ENCODE measurements at regions not wholly inside any gene's neighbourhood (a gene's known extent, or its start where the extent isn't known, plus 50 kb on each side); places are given as distances from the start of the nearest gene placed in this dataset.

- peak; percentile 39 to 51 for DNase-seq
Observed at GRCh38 chr1:184919892-184920291, 54.4 kb downstream of the NIBAN1 start.

GRCh38 chr1:184915463-184916090 is 58.7 kb downstream of the NIBAN1 start:
- DNase-seq, result no peak

- DNase-seq, result no peak
Observed at GRCh38 chr1:184914149-184914548, 60.2 kb downstream of the NIBAN1 start.

- DNase-seq, result no peak
Observed at GRCh38 chr1:184912392-184912791, 61.9 kb downstream of the NIBAN1 start.

GRCh38 chr1:184911830-184912229 is 62.5 kb downstream of the NIBAN1 start:
- no peak for DNase-seq

GRCh38 chr1:184911103-184911745 is 63.1 kb downstream of the NIBAN1 start:
- no peak for DNase-seq

- DNase-seq, result no peak
Observed at GRCh38 chr1:184910691-184911091, 63.6 kb downstream of the NIBAN1 start.

GRCh38 chr1:184910005-184910404 is 64.3 kb downstream of the NIBAN1 start:
- DNase-seq, result no peak

GRCh38 chr1:184909019-184909418 is 65.3 kb downstream of the NIBAN1 start:
- DNase-seq, result no peak

GRCh38 chr1:184908506-184908905 is 65.8 kb downstream of the NIBAN1 start:
- DNase-seq, result no peak

- no peak for DNase-seq
Observed at GRCh38 chr1:184907500-184907899, 66.8 kb downstream of the NIBAN1 start.

GRCh38 chr1:184906761-184907160 is 67.5 kb downstream of the NIBAN1 start:
- no peak for DNase-seq

- no peak for DNase-seq
Observed at GRCh38 chr1:184905601-184906322, 68.5 kb downstream of the NIBAN1 start.

- DNase-seq, result no peak
Observed at GRCh38 chr1:184903111-184903692, 71.1 kb downstream of the NIBAN1 start.

GRCh38 chr1:184900507-184900906 is 73.8 kb downstream of the NIBAN1 start:
- no peak for DNase-seq

- no peak for DNase-seq
Observed at GRCh38 chr1:184896000-184896399, 78.3 kb downstream of the NIBAN1 start.

GRCh38 chr1:184895086-184895485 is 79.2 kb downstream of the NIBAN1 start:
- DNase-seq, result no peak

GRCh38 chr1:184893695-184894094 is 80.6 kb downstream of the NIBAN1 start:
- DNase-seq, result no peak

- no peak for DNase-seq
Observed at GRCh38 chr1:184892116-184892515, 82.2 kb downstream of the NIBAN1 start.

- no peak for DNase-seq
Observed at GRCh38 chr1:184891440-184891839, 82.9 kb downstream of the NIBAN1 start.

- DNase-seq, result no peak
Observed at GRCh38 chr1:184890539-184890973, 83.8 kb downstream of the NIBAN1 start.

GRCh38 chr1:184889902-184890301 is 84.4 kb downstream of the NIBAN1 start:
- no peak for DNase-seq

GRCh38 chr1:184889166-184889565 is 85.1 kb downstream of the NIBAN1 start:
- DNase-seq, result no peak

GRCh38 chr1:184888505-184888904 is 85.8 kb downstream of the NIBAN1 start:
- no peak for DNase-seq

Measured in Kasumi-1 (cell line).